WTC11 (cell line): ENCODE measurements at regions not wholly inside any gene's neighbourhood (a gene's known extent, or its start where the extent isn't known, plus 50 kb on each side); places are given as distances from the start of the nearest gene placed in this dataset.

Source experiments
- ATAC-seq: fragments of 200-7000 bp; cut with Tn5 transposase; 2 replicates; pipeline ENCODE4 v1.10.0; 2021; ENCODE audit warnings: mild to moderate bottlenecking, moderate library complexity
- CTCF ChIA-PET: fragments of 300-600 bp; sonication (Branson Sonifier 250); formaldehyde crosslinking; loops from one replicate; lab custom pipeline; 2021; ENCODE audit warnings: antibody characterized with exemption; lab: Charles Lee
- POLR2A ChIA-PET: fragments of 350-600 bp; sonication (Branson Sonifier 250); formaldehyde crosslinking; loops from one replicate; lab custom pipeline; 2021; ENCODE audit warnings: antibody characterized with exemption; lab: Charles Lee
- DNase-seq: peaks from one replicate; pipeline ENCODE4 v3.0.0; 2021; ENCODE audit warnings: low spot score
- H3K27ac Mint-ChIP-seq: 2 replicates; pipeline ENCODE4 v1.8.0; 2021; ENCODE audit warnings: mixed read lengths
- H3K27me3 Mint-ChIP-seq: 2 replicates; pipeline ENCODE4 v1.8.0; 2021; ENCODE audit warnings: low read depth, mild to moderate bottlenecking, moderate library complexity, mixed read lengths
- H3K36me3 Mint-ChIP-seq: 2 replicates; pipeline ENCODE4 v1.8.0; 2021; ENCODE audit warnings: mixed read lengths
- H3K4me1 Mint-ChIP-seq: 2 replicates; pipeline ENCODE4 v1.8.0; 2022; ENCODE audit warnings: mixed read lengths
- H3K4me3 Mint-ChIP-seq: 2 replicates; pipeline ENCODE4 v1.8.0; 2021; ENCODE audit warnings: mild to moderate bottlenecking, moderate library complexity, mixed read lengths
- H3K9me3 Mint-ChIP-seq: 2 replicates; pipeline ENCODE4 v1.8.0; 2021; ENCODE audit warnings: mixed read lengths
- FOXJ3 ChIP-seq: sonication (generic); formaldehyde crosslinking; IDR thresholded peaks from 2 replicates; pipeline ENCODE4 v1.9.0; 2021; ENCODE audit warnings: missing genetic modification reagents, mild to moderate bottlenecking, borderline replicate concordance
- FOXP1 ChIP-seq: sonication (generic); formaldehyde crosslinking; IDR thresholded peaks from 2 replicates; pipeline ENCODE4 v1.8.0; 2022; ENCODE audit warnings: missing genetic modification reagents, mild to moderate bottlenecking, moderate library complexity, borderline replicate concordance
- HMGA2 ChIP-seq: fragments of 250-450 bp; sonication (Bioruptor Pico); IDR thresholded peaks from 2 replicates; pipeline ENCODE4 v1.4.0; 2021; ENCODE audit warnings: mild to moderate bottlenecking, moderate library complexity
- NR1H2 ChIP-seq: sonication (generic); formaldehyde crosslinking; IDR thresholded peaks from 2 replicates; pipeline ENCODE4 v1.9.0; 2021; ENCODE audit warnings: mild to moderate bottlenecking, moderate library complexity, missing genetic modification reagents
- NR3C1 ChIP-seq: sonication (generic); formaldehyde crosslinking; conservative IDR thresholded peaks from 2 replicates; pipeline ENCODE4 v1.8.1; 2023; ENCODE audit warnings: low read depth, mild to moderate bottlenecking, missing genetic modification reagents
- RORB ChIP-seq: fragments of 250-450 bp; sonication (Bioruptor Pico); IDR thresholded peaks from 2 replicates; pipeline ENCODE4 v1.9.0; 2021; ENCODE audit warnings: mild to moderate bottlenecking
- TEAD1 ChIP-seq: sonication (generic); formaldehyde crosslinking; IDR thresholded peaks from 2 replicates; pipeline ENCODE4 v1.8.0; 2022; ENCODE audit warnings: mild to moderate bottlenecking, missing genetic modification reagents
- ZNF138 ChIP-seq: sonication (generic); formaldehyde crosslinking; conservative IDR thresholded peaks from 2 replicates; pipeline ENCODE4 v1.8.1; 2022; ENCODE audit warnings: mild to moderate bottlenecking, moderate library complexity, missing genetic modification reagents
- ZNF219 ChIP-seq: sonication (generic); formaldehyde crosslinking; IDR thresholded peaks from 2 replicates; pipeline ENCODE4 v1.8.0; 2023; ENCODE audit warnings: missing genetic modification reagents, mild to moderate bottlenecking, borderline replicate concordance
- ZNF423 ChIP-seq: fragments of 250-450 bp; sonication (Bioruptor Pico); IDR thresholded peaks from 2 replicates; pipeline ENCODE4 v2.1.2; 2022; ENCODE audit warnings: mild to moderate bottlenecking, moderate library complexity
- ZNF671 ChIP-seq: fragments of 250-450 bp; sonication (Bioruptor Pico); IDR thresholded peaks from 2 replicates; pipeline ENCODE4 v1.8.0; 2021; ENCODE audit warnings: mild to moderate bottlenecking
- TF ChIP-seq, protein P1 (sequence below): sonication (generic); formaldehyde crosslinking; IDR thresholded peaks from 2 replicates; pipeline ENCODE4 v1.8.0; 2022; ENCODE audit warnings: missing genetic modification reagents
- TF ChIP-seq, protein P2 (sequence below): sonication (generic); formaldehyde crosslinking; IDR thresholded peaks from 2 replicates; pipeline ENCODE4 v1.8.1; 2022; ENCODE audit warnings: low read depth, mild to moderate bottlenecking, moderate library complexity, missing genetic modification reagents, borderline replicate concordance
- TF ChIP-seq, protein P3 (sequence below): fragments of 250-450 bp; sonication (Bioruptor Pico); IDR thresholded peaks from 2 replicates; pipeline ENCODE4 v1.9.0; 2021; ENCODE audit warnings: mild to moderate bottlenecking
- TF ChIP-seq, protein P4 (sequence below): fragments of 200-600 bp; IDR thresholded peaks from 2 replicates; pipeline ENCODE4 v1.8.0; 2022; ENCODE audit warnings: antibody characterized with exemption
- TF ChIP-seq, protein P5 (sequence below): sonication (generic); formaldehyde crosslinking; IDR thresholded peaks from 2 replicates; pipeline ENCODE4 v1.8.0; 2022; ENCODE audit warnings: mild to moderate bottlenecking, missing genetic modification reagents

DNA sequence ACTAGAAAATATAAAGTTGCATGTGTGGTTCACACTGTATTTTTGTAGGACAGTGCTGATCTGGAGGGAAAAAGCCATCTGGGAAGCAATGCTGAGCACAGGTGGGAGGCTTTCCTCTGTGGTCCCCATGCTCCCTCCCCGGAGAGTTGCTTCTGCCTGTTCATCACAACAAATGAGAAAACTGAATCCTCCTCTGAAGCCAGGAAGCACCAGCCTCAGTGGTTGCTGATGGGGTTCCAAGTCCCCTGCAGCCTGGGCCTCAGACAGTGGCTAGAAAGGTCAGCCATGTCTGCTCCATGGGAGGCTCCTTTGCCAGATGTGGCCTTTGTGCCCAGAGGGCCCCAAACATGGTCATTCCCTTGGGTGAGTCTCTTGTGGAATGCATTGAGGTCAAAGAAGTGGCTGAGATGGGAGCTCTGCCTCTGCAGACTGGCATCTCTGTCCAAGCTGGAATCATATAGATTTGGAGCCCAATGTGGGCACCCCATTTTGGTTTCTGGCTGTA, 77.6 kb downstream of the C5orf15 start:
- no peak overlapping the region for H3K4me3 Mint-ChIP-seq
- H3K27me3 Mint-ChIP-seq = no peaks in the 10 kb centered on the region; the same call in 1 of the 2 replicates
- CTCF ChIA-PET = no interaction called here
- no peaks in the 10 kb centered on the region for H3K36me3 Mint-ChIP-seq
- POLR2A ChIA-PET = no interaction called here
- no peak for DNase-seq
- H3K27ac Mint-ChIP-seq = no peak overlapping the region
- no peaks in the 10 kb centered on the region for H3K4me1 Mint-ChIP-seq
- TF ChIP-seq RORB (CRISPR knock-in tag) = no peak
- TF ChIP-seq, protein P1, sequence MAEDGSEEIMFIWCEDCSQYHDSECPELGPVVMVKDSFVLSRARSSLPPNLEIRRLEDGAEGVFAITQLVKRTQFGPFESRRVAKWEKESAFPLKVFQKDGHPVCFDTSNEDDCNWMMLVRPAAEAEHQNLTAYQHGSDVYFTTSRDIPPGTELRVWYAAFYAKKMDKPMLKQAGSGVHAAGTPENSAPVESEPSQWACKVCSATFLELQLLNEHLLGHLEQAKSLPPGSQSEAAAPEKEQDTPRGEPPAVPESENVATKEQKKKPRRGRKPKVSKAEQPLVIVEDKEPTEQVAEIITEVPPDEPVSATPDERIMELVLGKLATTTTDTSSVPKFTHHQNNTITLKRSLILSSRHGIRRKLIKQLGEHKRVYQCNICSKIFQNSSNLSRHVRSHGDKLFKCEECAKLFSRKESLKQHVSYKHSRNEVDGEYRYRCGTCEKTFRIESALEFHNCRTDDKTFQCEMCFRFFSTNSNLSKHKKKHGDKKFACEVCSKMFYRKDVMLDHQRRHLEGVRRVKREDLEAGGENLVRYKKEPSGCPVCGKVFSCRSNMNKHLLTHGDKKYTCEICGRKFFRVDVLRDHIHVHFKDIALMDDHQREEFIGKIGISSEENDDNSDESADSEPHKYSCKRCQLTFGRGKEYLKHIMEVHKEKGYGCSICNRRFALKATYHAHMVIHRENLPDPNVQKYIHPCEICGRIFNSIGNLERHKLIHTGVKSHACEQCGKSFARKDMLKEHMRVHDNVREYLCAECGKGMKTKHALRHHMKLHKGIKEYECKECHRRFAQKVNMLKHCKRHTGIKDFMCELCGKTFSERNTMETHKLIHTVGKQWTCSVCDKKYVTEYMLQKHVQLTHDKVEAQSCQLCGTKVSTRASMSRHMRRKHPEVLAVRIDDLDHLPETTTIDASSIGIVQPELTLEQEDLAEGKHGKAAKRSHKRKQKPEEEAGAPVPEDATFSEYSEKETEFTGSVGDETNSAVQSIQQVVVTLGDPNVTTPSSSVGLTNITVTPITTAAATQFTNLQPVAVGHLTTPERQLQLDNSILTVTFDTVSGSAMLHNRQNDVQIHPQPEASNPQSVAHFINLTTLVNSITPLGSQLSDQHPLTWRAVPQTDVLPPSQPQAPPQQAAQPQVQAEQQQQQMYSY (CRISPR knock-in tag) = no peak
- no peak for TF ChIP-seq ZNF219
- TF ChIP-seq ZNF423 (CRISPR knock-in tag) = no peak
- TF ChIP-seq FOXP1 (CRISPR knock-in tag) = no peak
- TF ChIP-seq ZNF138 (CRISPR knock-in tag) = no peak
- TF ChIP-seq, protein P2, sequence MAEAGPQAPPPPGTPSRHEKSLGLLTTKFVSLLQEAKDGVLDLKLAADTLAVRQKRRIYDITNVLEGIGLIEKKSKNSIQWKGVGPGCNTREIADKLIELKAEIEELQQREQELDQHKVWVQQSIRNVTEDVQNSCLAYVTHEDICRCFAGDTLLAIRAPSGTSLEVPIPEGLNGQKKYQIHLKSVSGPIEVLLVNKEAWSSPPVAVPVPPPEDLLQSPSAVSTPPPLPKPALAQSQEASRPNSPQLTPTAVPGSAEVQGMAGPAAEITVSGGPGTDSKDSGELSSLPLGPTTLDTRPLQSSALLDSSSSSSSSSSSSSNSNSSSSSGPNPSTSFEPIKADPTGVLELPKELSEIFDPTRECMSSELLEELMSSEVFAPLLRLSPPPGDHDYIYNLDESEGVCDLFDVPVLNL (CRISPR knock-in tag) = no peak
- TF ChIP-seq FOXJ3 (CRISPR knock-in tag) = no peak
- TF ChIP-seq, protein P3, sequence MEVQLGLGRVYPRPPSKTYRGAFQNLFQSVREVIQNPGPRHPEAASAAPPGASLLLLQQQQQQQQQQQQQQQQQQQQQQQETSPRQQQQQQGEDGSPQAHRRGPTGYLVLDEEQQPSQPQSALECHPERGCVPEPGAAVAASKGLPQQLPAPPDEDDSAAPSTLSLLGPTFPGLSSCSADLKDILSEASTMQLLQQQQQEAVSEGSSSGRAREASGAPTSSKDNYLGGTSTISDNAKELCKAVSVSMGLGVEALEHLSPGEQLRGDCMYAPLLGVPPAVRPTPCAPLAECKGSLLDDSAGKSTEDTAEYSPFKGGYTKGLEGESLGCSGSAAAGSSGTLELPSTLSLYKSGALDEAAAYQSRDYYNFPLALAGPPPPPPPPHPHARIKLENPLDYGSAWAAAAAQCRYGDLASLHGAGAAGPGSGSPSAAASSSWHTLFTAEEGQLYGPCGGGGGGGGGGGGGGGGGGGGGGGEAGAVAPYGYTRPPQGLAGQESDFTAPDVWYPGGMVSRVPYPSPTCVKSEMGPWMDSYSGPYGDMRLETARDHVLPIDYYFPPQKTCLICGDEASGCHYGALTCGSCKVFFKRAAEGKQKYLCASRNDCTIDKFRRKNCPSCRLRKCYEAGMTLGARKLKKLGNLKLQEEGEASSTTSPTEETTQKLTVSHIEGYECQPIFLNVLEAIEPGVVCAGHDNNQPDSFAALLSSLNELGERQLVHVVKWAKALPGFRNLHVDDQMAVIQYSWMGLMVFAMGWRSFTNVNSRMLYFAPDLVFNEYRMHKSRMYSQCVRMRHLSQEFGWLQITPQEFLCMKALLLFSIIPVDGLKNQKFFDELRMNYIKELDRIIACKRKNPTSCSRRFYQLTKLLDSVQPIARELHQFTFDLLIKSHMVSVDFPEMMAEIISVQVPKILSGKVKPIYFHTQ (CRISPR knock-in tag) = no peak
- no peak for TF ChIP-seq ZNF671 (CRISPR knock-in tag)
- no peak for TF ChIP-seq TEAD1 (CRISPR knock-in tag)
- no peaks in the 10 kb centered on the region for H3K9me3 Mint-ChIP-seq
- ATAC-seq = no peak

DNA sequence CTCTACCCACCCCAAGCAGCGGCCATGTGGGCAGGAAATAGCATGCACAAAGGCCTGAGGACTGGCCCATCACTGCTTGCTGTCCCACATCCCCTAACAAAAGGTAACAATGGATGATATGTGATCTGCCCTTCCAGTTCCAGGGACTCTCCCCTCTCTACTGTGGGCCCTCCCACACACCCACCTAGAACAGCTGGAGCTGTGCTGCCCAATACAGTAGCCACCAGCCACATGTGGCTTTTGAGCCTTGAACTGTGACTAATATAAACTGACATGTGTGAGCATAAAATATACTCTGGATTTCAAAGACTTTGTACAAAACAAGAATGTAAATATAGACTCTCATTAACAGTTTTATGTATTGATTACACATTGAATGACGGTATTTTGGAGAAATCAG, 78.1 kb downstream of the C5orf15 start:
- Mint-ChIP-seq H3K4me3 (no peak overlapping the region), H3K4me1 (no peaks in the 10 kb centered on the region), H3K27ac (no peak overlapping the region), H3K36me3 (no peaks in the 10 kb centered on the region), H3K27me3 (no peaks in the 10 kb centered on the region; the same call in 1 of the 2 replicates), H3K9me3 (no peaks in the 10 kb centered on the region)
- TF ChIP-seq, protein P4, sequence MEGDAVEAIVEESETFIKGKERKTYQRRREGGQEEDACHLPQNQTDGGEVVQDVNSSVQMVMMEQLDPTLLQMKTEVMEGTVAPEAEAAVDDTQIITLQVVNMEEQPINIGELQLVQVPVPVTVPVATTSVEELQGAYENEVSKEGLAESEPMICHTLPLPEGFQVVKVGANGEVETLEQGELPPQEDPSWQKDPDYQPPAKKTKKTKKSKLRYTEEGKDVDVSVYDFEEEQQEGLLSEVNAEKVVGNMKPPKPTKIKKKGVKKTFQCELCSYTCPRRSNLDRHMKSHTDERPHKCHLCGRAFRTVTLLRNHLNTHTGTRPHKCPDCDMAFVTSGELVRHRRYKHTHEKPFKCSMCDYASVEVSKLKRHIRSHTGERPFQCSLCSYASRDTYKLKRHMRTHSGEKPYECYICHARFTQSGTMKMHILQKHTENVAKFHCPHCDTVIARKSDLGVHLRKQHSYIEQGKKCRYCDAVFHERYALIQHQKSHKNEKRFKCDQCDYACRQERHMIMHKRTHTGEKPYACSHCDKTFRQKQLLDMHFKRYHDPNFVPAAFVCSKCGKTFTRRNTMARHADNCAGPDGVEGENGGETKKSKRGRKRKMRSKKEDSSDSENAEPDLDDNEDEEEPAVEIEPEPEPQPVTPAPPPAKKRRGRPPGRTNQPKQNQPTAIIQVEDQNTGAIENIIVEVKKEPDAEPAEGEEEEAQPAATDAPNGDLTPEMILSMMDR = no peak
- TF ChIP-seq NR3C1 (CRISPR knock-in tag) (no peak), RORB (CRISPR knock-in tag) (no peak), ZNF423 (CRISPR knock-in tag) (no peak), NR1H2 (CRISPR knock-in tag) (no peak), HMGA2 (no peak)
- TF ChIP-seq, protein P5, sequence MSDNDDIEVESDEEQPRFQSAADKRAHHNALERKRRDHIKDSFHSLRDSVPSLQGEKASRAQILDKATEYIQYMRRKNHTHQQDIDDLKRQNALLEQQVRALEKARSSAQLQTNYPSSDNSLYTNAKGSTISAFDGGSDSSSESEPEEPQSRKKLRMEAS (CRISPR knock-in tag) = no peak
- CTCF ChIA-PET = no interaction called here
- POLR2A ChIA-PET = no interaction called here
- DNase-seq = no peak
- no peak for ATAC-seq
